Esophagus (tissue), 2 donors: ENCODE measurements at regions not wholly inside any gene's neighbourhood (a gene's known extent, or its start where the extent isn't known, plus 50 kb on each side); places are given as distances from the start of the nearest gene placed in this dataset.
"Not testable (repeated sequence)": the region's sequence is repeated elsewhere in the genome, so short reads cannot be mapped to it uniquely, and the experiment has no call there.

Experiments used
- H3K27ac ChIP-seq, 2 donors: one replicate each; pipeline ENCODE4 v1.5.1; 2013; ENCODE audit warnings: low read depth in 2 of 2, mild to moderate bottlenecking in 2 of 2, inconsistent platforms in 1 of 2, low read length in 1 of 2, moderate library complexity in 1 of 2
- H3K27me3 ChIP-seq, 2 donors: one replicate each; pipeline ENCODE4 v1.6.1; 2013; ENCODE audit warnings: low read length in 2 of 2, control low read depth in 1 of 2, mild to moderate bottlenecking in 1 of 2; ENCODE audit not compliant: insufficient read depth in 2 of 2, control insufficient read depth in 1 of 2
- H3K36me3 ChIP-seq, 2 donors: one replicate each; pipeline ENCODE4 v1.6.1; 2013; ENCODE audit warnings: low read length in 1 of 2; ENCODE audit not compliant: control insufficient read depth in 2 of 2, insufficient read depth in 2 of 2
- H3K4me1 ChIP-seq, 2 donors: one replicate each; pipeline ENCODE4 v1.6.1; 2013; ENCODE audit warnings: low read length in 1 of 2; ENCODE audit not compliant: control insufficient read depth in 2 of 2, insufficient read depth in 2 of 2
- H3K4me3 ChIP-seq, 2 donors: one replicate each; pipeline ENCODE4 v1.5.1; 2013; ENCODE audit warnings: low read length in 2 of 2, mild to moderate bottlenecking in 2 of 2, low read depth in 1 of 2, moderate library complexity in 1 of 2
- H3K9me3 ChIP-seq, 2 donors: one replicate each; pipeline ENCODE4 v1.6.1; 2013; ENCODE audit warnings: mild to moderate bottlenecking in 2 of 2, low read depth in 1 of 2, low read length in 1 of 2, moderate library complexity in 1 of 2; ENCODE audit not compliant: control insufficient read depth in 2 of 2, insufficient read depth in 1 of 2
- WGBS, 2 donors: extraction: QIAGEN DNeasy Blood & Tissue Kit; methylation state at CpG; one replicate each; pipeline ENCODE4 v1.1.7; 2013; 5-methylcytosine and 5-hydroxymethylcytosine counted together
- donor health status: healthy with polysubstance abuse.
- donor health status: Bipolar disorder and iron deficiency.

- Histone ChIP-seq H3K27ac (no peak overlapping the region), H3K4me1 (peaks cover 0 to 5% of the 10 kb centered on the region in 2 donors)
- 97 to 98% methylated on average over 5 of the region's 5 CpGs for WGBS, 2 donors
These were observed 357.8 kb upstream of the JARID2 start for GRCh38 chr6:14887986-14888574.

DNA sequence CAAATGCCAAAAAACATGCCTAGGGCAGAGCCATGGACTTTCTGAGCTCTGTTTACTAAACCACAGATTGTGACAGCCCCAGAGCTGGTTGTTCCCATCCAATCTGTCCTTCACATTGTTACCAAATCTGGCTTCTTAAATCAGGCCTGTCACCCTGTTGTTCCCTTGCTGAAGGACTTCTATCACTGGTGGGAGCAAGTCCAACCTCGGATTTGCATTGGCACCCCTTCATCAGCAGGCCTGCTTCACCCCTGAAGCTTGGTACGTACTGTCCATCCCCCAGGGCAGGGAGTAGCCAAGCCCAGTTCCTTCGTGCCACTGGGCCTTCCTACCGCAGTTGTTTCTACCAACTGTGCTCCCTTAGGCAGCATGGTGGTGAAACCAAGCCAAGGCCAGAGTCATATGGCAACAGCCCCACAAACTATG lies 357.3 kb upstream of the JARID2 start:
- Histone ChIP-seq H3K27ac (no peak overlapping the region), H3K27me3 (no peaks in the 10 kb centered on the region), H3K36me3 (no peaks in the 10 kb centered on the region), H3K4me1 (peaks cover 0 to 5% of the 10 kb centered on the region in 2 donors), H3K9me3 (no peaks in the 10 kb centered on the region), H3K4me3 (no peak overlapping the region)
- 71 to 87% methylated on average over 4 of the region's 4 CpGs for WGBS, 2 donors

More at GRCh38 chr6:14887986-14888574, 357.8 kb upstream of the JARID2 start:
- H3K9me3 ChIP-seq, result no peaks in the 10 kb centered on the region
- no peaks in the 10 kb centered on the region for H3K36me3 ChIP-seq
- H3K27me3 ChIP-seq, result no peaks in the 10 kb centered on the region
- H3K4me3 ChIP-seq, result no peak overlapping the region

DNA sequence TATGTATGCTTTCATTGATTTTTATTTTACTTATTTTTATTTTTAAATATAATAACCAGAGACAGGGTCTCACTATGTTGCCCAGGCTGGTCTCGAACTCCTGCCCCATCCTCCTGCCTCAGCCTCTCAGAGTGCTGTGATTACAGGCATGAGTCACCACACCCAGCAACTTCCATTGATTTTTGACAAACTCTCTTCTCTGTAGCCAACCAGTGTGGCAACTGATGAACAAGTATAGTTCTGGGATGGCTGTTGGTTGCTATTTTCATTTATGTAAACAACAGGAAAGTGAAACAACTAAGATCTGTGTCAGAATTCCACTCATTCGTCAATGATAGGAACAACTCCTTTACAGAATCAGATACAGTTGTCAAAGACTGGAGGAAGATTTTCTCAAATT lies 356.7 kb upstream of the JARID2 start:
- H3K4me3 ChIP-seq, result no peak overlapping the region
- H3K27ac ChIP-seq, result no peak overlapping the region
- 59 to 62% methylated on average over 2 of the region's 2 CpGs for WGBS, 2 donors
- peaks cover 0 to 5% of the 10 kb centered on the region in 2 donors for H3K4me1 ChIP-seq
- H3K9me3 ChIP-seq, result no peaks in the 10 kb centered on the region
- H3K27me3 ChIP-seq, result no peaks in the 10 kb centered on the region
- no peaks in the 10 kb centered on the region for H3K36me3 ChIP-seq

GRCh38 chr6:14889611-14890593 lies 356.0 kb upstream of the JARID2 start:
- H3K9me3 ChIP-seq, result no peaks in the 10 kb centered on the region
- H3K27me3 ChIP-seq, result no peaks in the 10 kb centered on the region
- H3K27ac ChIP-seq, result no peak overlapping the region
- H3K4me1 ChIP-seq, result peaks cover 0 to 5% of the 10 kb centered on the region in 2 donors
- no peaks in the 10 kb centered on the region for H3K36me3 ChIP-seq
- 82 to 92% methylated on average over 17 of the region's 17 CpGs for WGBS, 2 donors
- H3K4me3 ChIP-seq, result no peak overlapping the region

- WGBS, 2 donors, result 75 to 77% methylated on average over 9 of the region's 9 CpGs
- not testable (repeated sequence) for H3K9me3 ChIP-seq, H3K27ac ChIP-seq, H3K4me1 ChIP-seq, H3K27me3 ChIP-seq, H3K4me3 ChIP-seq, H3K36me3 ChIP-seq
These were observed 354.0 kb upstream of the JARID2 start for GRCh38 chr6:14891820-14892375.

- WGBS, 2 donors, result 87 to 96% methylated on average over 2 of the region's 2 CpGs
- no peaks in the 10 kb centered on the region for H3K36me3 ChIP-seq
- H3K27me3 ChIP-seq, result no peaks in the 10 kb centered on the region
- H3K27ac ChIP-seq, result no peak overlapping the region
- no peaks in the 10 kb centered on the region for H3K9me3 ChIP-seq
- H3K4me3 ChIP-seq, result no peak overlapping the region
- peaks cover 0 to 1% of the 10 kb centered on the region in 2 donors for H3K4me1 ChIP-seq
These were observed 351.8 kb upstream of the JARID2 start for GRCh38 chr6:14894105-14894504.

GRCh38 chr6:14896475-14896874 lies 349.4 kb upstream of the JARID2 start:
- 62 to 66% methylated on average over 4 of the region's 4 CpGs for WGBS, 2 donors
- H3K9me3 ChIP-seq, result no peaks in the 10 kb centered on the region
- H3K27ac ChIP-seq, result no peak overlapping the region
- no peaks in the 10 kb centered on the region for H3K27me3 ChIP-seq
- no peak overlapping the region for H3K4me3 ChIP-seq
- peaks cover 0 to 1% of the 10 kb centered on the region in 2 donors for H3K4me1 ChIP-seq
- H3K36me3 ChIP-seq, result no peaks in the 10 kb centered on the region

DNA sequence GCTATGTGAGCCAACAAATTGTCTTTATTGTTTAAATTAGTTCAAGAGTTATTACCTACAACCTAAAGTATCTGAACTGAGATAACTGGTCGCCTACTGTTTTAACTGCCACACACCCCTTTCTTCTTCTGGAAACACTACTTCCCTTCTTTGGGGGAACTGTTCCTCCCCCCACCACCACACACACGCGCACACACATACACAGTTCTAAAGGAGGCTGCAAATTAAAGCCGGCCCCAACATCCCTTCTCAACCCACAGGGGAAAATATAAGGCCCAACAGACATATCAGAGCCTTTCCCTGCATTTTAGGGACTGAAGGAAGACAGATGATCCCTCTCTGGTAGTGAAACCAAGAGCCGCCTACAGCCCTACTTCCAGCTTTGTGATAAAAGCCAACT lies 348.0 kb upstream of the JARID2 start:
- Histone ChIP-seq H3K4me3 (no peak overlapping the region), H3K36me3 (no peaks in the 10 kb centered on the region), H3K4me1 (no peaks in the 10 kb centered on the region), H3K27ac (no peak overlapping the region), H3K27me3 (no peaks in the 10 kb centered on the region), H3K9me3 (no peaks in the 10 kb centered on the region)
- WGBS, 2 donors, result 77 to 87% methylated on average over 5 of the region's 5 CpGs

DNA sequence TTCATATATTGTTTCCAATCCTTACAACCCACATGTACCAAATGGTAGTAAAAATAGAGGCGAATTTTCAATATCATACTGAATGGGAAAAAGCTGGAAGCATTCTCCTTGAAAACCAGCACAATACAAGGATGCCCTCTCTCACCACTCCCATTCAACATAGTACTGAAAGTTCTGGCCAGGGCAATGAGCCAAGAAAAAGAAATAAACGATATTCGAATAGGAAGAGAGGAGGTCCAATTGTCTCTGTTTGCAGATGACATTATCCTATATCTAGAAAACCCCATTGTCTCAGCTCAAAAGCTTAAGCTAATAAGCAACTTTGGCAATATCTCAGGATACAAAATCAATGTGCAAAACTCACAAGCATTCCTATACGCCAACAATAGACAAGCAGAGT lies 346.4 kb upstream of the JARID2 start:
- WGBS, 2 donors, result 55 to 64% methylated on average over 4 of the region's 4 CpGs
- H3K27ac ChIP-seq, result not testable (repeated sequence)

More for the DNA sequence above, 346.4 kb upstream of the JARID2 start:
- not testable (repeated sequence) for H3K4me1 ChIP-seq, H3K9me3 ChIP-seq, H3K4me3 ChIP-seq, H3K36me3 ChIP-seq, H3K27me3 ChIP-seq
